Glutamatergic neuron (in vitro differentiated cells): ENCODE measurements at regions not wholly inside any gene's neighbourhood (a gene's known extent, or its start where the extent isn't known, plus 50 kb on each side); places are given as distances from the start of the nearest gene placed in this dataset.

Source experiments
- DNase-seq: peaks from one replicate; pipeline ENCODE4 v3.0.0; 2022
- H3K27ac Mint-ChIP-seq: one replicate; pipeline ENCODE4 v1.8.0; 2020; ENCODE audit warnings: mild to moderate bottlenecking, mixed read lengths, inconsistent platforms; ENCODE audit not compliant: unreplicated experiment
- H3K27me3 Mint-ChIP-seq: one replicate; pipeline ENCODE4 v1.8.0; 2020; ENCODE audit warnings: mild to moderate bottlenecking, moderate library complexity, mixed read lengths, inconsistent platforms; ENCODE audit not compliant: unreplicated experiment
- H3K36me3 Mint-ChIP-seq: one replicate; pipeline ENCODE4 v1.8.0; 2020; ENCODE audit warnings: mild to moderate bottlenecking, mixed read lengths, inconsistent platforms; ENCODE audit not compliant: unreplicated experiment
- H3K4me1 Mint-ChIP-seq: one replicate; pipeline ENCODE4 v1.8.0; 2020; ENCODE audit warnings: mild to moderate bottlenecking, low read depth, mixed read lengths, inconsistent platforms; ENCODE audit not compliant: unreplicated experiment
- H3K4me3 Mint-ChIP-seq: one replicate; pipeline ENCODE4 v1.8.0; 2020; ENCODE audit warnings: mild to moderate bottlenecking, mixed read lengths, inconsistent platforms; ENCODE audit not compliant: unreplicated experiment
- H3K9me3 Mint-ChIP-seq: one replicate; pipeline ENCODE4 v1.8.0; 2020; ENCODE audit warnings: mild to moderate bottlenecking, moderate library complexity, mixed read lengths, inconsistent platforms; ENCODE audit not compliant: unreplicated experiment
- TF ChIP-seq, protein P1 (sequence below): fragments of 200-600 bp; sonication (generic); IDR thresholded peaks from one replicate; pipeline ENCODE4 v1.5.0; 2021; ENCODE audit not compliant: partially characterized antibody, unreplicated experiment

DNA sequence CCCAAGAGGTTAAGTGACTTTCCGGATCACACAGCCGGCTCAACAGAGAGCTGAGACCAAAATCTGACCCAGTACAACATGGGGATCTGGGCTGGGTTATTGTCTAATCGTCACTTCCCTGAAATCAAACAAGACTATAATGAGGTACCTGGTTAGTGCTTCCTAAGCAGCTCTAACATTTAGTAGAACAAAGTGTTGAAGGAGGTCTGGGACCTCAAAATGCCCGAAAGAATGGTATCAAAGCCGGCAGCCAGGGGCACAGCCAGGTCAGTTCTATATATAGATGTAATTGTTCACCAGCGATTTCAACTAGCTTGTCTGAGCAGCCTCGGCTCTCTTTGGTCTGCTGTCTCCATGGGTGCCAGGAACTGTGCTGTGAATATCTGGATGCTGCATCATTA, 245.5 kb upstream of the ECI2 start:
- DNase-seq = no peak
- TF ChIP-seq, protein P1, sequence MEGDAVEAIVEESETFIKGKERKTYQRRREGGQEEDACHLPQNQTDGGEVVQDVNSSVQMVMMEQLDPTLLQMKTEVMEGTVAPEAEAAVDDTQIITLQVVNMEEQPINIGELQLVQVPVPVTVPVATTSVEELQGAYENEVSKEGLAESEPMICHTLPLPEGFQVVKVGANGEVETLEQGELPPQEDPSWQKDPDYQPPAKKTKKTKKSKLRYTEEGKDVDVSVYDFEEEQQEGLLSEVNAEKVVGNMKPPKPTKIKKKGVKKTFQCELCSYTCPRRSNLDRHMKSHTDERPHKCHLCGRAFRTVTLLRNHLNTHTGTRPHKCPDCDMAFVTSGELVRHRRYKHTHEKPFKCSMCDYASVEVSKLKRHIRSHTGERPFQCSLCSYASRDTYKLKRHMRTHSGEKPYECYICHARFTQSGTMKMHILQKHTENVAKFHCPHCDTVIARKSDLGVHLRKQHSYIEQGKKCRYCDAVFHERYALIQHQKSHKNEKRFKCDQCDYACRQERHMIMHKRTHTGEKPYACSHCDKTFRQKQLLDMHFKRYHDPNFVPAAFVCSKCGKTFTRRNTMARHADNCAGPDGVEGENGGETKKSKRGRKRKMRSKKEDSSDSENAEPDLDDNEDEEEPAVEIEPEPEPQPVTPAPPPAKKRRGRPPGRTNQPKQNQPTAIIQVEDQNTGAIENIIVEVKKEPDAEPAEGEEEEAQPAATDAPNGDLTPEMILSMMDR = no peak
- H3K9me3 Mint-ChIP-seq = peaks cover 10% of the 10 kb centered on the region
- no peak overlapping the region for H3K27ac Mint-ChIP-seq
- H3K4me3 Mint-ChIP-seq = no peak overlapping the region
- H3K27me3 Mint-ChIP-seq = peaks cover 10% of the 10 kb centered on the region
- peaks cover 34% of the 10 kb centered on the region for H3K36me3 Mint-ChIP-seq
- H3K4me1 Mint-ChIP-seq = peaks cover 10% of the 10 kb centered on the region

GRCh38 chr6:4379958-4380357, 244.6 kb upstream of the ECI2 start:
- H3K4me1 Mint-ChIP-seq = peaks cover 10% of the 10 kb centered on the region
- no peak overlapping the region for H3K27ac Mint-ChIP-seq
- H3K9me3 Mint-ChIP-seq = peaks cover 10% of the 10 kb centered on the region
- no peak for DNase-seq
- H3K4me3 Mint-ChIP-seq = no peak overlapping the region
- H3K27me3 Mint-ChIP-seq = peaks cover 10% of the 10 kb centered on the region
- TF ChIP-seq, protein P1 = no peak
- peaks cover 34% of the 10 kb centered on the region for H3K36me3 Mint-ChIP-seq

DNA sequence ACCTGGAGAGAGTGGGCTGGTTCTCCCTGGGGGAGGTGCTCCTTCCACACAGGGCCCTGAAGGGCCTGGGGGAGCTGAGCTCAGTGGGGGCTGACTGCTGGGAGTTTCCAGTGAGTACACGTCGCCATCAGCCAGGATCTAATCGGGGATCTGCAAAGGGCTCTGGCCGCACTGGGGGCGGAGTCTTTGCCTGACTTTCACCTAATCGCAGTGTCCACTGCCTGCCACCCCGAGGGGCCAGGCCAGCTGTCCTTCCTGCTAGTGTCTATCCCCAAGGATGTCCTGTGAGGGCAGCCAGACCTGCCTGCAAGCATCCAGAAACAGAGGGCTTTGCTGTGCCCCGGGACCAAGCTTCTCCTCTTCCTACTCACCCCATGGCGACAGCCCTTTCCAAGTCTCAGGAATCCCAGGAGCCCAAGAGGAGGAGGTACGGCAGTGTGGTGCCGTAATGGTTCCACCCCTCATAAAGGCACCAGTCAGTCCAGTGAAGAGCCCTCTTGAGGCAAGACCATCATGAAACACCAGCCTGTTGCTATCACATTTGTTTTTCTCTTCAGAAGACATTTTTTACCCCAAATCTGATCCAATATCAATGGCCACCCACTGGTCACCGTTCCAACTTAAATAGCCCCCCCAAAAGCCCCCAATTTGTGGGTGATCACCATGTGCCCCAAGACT, 243.1 kb upstream of the ECI2 start:
- Mint-ChIP-seq H3K4me1 (peaks cover 20% of the 10 kb centered on the region), H3K27ac (no peak overlapping the region), H3K36me3 (peaks cover 22% of the 10 kb centered on the region), H3K4me3 (no peak overlapping the region), H3K27me3 (peaks cover 10% of the 10 kb centered on the region), H3K9me3 (peaks cover 13% of the 10 kb centered on the region)
- TF ChIP-seq, protein P1 = no peak
- no peak for DNase-seq

GRCh38 chr6:4377603-4378002, 242.2 kb upstream of the ECI2 start:
- Mint-ChIP-seq H3K27ac (no peak overlapping the region), H3K4me3 (no peak overlapping the region), H3K36me3 (peaks cover 13% of the 10 kb centered on the region), H3K9me3 (peaks cover 11% of the 10 kb centered on the region), H3K27me3 (peaks cover 6% of the 10 kb centered on the region), H3K4me1 (peaks cover 27% of the 10 kb centered on the region)
- DNase-seq = no peak
- TF ChIP-seq, protein P1 = no peak

DNA sequence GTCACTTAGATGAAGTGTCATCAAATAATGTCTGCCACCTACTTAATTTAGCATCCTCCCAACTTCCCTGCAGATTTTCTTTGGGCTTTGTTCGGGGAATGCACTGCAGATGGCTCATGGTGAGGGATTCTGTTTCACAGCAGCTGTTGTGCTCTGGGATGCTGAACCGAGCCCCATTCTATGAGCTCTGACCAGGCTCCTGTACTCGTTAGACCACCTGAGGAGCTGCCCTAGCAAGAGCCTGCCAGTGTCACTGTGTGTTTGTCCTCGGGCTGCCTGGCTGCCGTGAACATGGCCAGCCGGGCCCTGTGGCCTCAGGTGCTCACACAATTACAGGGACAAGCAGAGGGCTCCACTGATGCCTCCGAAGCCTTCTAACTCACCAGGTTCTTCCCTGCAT, 238.8 kb upstream of the ECI2 start:
- peak overlapping the region; percentile 44 for H3K27ac Mint-ChIP-seq
- peaks cover 6% of the 10 kb centered on the region for H3K27me3 Mint-ChIP-seq
- H3K36me3 Mint-ChIP-seq = peaks cover 7% of the 10 kb centered on the region
- peaks cover 8% of the 10 kb centered on the region for H3K9me3 Mint-ChIP-seq
- no peak for DNase-seq
- H3K4me1 Mint-ChIP-seq = peaks cover 21% of the 10 kb centered on the region
- TF ChIP-seq, protein P1 = no peak
- no peak overlapping the region for H3K4me3 Mint-ChIP-seq
